ENCODE measurements at regions not wholly inside any gene's neighbourhood (a gene's known extent, or its start where the extent isn't known, plus 50 kb on each side); places are given as distances from the start of the nearest gene placed in this dataset.

DNA sequence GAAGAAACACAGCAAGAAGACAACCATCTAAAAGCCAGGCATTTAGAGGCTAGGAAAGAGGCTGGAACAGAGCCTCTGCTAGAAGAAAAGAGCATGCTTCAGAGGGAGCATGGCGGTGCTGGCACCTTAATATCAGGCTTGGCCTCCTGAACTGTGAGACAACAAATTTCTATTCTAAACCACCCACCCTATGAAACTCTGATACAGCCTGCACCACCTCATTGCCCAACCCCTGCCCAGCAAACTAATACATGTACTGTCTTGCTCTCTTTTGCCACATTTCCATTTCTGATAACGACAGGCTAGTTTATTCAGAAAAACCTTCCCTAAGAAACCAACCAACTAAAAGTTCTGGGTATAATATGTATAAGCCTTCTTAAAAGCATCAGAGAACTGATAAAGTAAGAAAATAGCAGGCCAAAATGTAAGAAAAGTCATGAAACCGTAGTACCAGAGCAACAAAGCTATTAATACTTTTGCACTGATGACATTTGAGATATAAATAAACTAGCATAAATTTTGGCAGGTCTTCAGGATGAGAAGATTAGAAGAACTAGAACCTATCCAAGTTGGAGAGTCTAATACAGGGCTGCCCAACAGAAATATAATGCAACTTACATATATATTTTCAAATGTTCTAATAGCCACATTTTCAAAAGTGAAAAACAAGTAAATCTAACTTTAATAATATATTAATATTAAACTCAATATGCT, 184.7 kb upstream of the HSF2 start:
- DNase-seq: no peak

DNA sequence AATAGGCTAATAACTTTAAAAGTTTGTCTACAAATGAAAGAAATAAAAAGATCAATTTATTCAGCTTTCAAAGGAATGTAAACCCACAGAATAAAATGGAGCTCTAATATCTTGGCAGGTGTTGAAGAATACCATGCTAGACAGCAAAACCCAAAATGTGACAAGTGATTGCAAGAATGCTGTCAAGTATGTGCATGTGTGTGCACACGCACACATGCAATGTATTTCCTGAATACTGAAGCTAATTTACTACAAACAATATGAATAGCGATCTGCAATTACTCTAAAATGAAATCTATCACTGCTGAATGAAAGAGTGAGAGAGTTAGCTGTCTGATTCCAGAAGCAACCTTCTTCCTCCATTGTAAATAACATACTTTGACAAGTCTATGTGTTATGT, 179.2 kb upstream of the HSF2 start:
- no peak for DNase-seq

DNA sequence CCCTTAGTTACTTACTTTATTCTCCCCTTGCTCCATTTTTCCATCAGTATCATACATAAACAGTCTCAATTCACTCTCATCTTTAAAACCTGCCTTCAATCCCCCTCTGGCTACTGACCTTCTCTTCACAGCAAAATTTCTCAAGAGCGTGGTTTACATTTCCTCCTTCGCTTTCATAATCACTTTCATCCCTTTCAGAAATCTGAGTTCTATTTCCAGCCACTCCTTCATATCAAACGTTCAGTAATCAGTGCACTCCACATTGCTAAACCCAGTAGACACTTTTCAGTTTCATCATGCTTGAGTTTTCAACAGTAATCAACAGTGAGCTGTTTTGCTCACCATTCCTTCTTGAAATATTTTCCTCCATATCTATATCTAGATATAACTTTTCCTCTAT, 176.7 kb upstream of the HSF2 start:
- no peak for DNase-seq

DNA sequence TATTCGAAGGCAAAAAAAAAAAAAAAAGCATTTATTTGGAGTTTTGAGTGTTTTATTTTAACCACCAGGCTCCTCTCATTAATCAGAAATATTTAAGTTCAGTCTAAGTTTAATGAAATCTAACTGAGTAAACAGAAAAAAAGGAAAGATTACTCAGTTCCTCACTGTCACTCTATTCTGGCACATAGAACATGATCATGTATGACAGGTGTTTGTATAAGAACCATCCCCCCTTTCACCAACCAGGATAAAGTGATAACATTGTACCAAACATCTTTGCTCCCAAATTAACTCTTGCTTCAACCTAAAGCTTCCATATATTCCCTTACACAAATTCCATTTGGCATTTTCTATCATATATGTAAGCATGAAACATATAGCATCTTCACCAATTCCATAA, 176.2 kb upstream of the HSF2 start:
- no peak for DNase-seq

DNA sequence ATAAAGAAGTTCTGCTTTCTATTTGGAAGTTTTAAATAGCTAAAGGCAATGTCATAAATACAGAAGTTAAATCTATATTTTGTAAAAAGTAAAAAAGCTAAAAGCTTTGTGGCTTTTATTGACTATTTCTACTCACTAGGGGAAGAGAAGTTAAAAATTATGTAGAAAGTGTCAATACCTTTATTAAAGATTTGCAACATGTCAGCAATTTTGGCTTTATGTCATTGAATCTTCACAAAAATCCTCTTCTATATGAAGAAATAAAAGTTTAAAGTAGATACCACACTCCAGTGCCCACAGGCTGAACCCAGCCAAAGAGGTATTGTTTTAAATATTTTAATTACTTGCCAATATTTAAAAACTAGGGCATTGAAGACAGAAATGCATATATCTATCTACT, 160.6 kb upstream of the HSF2 start:
- DNase-seq: no peak

DNA sequence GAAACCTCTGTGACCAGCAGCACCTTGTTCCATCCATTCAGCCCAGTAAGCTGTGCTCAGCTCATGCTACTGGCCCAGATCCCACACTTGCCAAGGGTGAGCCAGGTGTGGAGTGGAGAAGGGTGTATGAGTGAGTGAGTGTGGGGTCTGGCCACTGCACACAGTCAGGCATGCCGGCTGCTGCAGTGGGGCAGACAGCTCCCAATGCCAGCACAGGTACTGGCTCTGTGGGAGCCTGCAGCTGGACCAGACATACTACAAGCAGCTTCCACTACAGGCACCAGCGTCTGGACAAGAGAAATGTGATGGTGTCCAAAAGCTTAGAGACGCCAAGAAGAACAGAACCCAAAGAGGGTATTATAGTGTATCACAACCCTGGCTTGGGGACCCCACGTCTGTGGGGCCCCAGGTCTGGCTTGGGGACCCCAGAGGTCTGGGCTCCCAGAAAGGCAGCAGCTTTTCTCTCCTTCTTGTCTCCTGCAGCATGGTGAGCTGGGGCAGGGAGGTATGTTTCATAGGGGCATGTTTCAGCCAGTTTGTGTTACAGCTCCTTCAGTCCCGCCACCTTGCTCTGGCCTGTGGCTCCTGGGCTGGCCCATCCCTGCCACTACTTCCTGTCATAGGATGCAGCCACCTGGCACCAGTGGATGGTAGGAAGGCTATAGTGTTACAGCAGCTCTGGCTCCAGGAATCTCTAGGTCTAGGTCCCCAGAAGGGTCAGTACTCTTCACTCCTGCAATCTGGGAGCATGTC, 152.4 kb upstream of the HSF2 start:
- DNase-seq: no peak

DNA sequence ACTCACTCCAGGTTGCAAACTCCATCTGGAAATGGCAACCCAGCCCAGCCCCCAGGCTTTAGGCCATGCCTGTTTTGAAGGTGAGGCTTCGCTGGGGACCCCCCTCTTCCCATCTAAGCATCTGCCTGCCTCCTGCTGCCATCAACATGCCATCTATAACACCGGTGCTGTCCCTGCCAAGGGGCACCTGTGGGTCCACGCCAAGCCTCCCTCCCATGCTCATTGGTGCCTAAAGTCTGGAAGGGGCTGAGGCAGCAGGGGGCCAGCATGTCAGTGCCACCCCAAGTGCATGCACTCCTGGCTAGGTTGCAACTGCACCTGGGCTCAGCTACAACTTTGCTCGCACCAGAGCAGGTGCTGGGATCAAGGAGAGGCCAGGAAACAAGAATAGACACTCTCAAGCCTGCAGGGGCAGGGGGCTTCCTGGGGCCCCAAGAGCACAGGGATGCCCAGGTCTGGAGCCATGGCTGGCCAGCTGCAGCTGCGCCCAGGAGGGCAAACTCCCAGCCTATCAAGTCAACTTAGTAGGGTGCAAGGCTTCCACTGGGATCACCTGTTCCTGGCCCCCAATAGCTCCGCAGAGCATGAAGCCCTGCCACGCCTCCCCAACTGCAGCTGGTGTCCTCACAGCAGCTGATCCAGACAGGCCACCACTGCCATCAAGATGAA, 151.3 kb upstream of the HSF2 start:
- no peak for DNase-seq

DNA sequence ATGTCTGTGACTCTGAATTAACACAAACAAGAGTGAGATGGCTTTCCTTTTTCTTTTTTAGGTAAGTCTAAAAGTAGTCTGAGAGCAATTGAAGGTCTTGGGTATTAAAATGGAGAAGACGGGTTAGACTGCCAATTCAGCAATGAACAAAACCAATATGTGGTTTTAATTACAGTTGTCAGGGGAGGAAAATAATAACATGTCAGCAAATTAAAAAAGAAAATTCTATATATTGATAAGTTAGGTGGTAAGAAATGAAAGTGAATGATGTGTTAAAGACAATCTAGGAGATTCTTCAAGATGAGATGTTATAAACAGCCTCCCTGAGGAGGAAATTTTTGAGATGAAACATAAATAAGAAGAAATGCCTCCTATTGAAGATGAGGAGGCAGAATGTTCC, 150.6 kb upstream of the HSF2 start:
- no peak for DNase-seq

DNA sequence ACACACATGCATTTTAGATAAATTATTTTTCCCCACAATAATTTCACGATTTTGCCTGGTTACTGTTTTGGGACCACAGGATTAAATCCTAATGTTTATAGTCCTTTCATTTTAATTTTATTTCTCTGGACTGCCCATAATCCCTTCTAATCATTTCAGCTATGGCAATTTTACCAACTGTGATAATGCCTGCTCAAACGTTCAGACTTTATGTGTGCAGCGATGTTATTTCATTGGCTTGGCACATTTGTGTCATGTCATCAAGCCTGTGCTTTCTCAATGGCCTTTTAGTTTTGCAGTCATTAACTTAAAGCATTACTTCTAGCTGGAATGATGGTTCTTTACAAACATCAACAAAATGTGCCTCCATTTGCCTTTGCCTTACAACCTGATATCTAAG, 140.6 kb upstream of the HSF2 start:
- DNase-seq: no peak

DNA sequence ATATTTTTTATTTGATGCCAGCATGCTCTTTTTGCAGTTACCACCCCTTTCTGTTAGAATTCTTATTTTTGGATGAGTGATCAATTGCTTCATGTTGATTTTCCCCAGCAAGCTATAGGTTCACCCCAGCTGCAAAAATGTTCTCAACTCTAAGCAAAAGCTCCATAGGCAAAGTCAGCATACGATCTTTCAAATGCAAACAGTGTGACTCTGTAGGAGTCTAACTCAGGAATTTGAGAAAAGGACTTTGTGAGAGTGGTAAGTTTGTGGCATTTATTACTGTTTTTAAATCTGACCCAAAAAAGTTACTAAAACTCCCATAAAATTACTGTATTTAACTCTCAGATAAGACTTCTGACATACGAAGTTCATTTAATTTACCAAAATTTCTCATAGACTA, 134.9 kb upstream of the HSF2 start:
- DNase-seq: no peak

DNA sequence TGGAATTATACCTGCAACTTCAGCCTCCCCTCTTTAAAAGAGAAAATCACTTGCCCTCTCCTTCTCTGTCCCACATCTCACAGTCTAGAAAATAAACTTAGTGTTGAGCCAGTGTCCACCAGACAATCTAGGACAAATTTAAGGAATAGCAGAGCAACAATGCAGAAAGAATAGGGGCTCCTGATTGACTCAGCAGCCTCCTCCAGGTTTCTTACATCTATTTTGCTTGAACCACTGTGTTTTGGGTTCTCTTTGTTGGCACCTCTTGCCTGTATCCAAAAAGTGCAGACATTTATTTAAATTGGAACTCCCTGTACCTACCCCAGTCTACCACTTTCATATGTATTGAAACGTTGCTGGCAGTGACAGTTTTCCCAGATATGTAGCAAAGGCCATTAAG, 133.7 kb upstream of the HSF2 start:
- DNase-seq: no peak

DNA sequence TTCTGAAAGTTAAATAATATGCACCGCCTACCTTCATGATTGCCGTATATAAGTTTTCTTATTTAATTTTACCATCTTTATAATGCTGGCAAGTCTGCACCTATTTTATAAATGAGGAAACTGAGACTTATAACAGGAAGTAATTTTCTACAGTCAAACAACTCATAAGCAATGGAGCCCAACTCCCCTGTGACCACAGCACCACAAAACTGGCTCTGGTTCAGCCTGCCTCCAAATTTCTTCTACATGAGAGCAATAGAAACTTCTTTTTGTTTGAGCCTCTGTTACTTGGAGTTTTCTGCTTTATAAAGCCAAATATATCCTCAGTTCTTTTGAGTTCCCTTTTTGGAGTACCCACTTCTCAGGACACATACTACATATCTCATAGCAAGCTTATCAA, 131.1 kb upstream of the HSF2 start:
- no peak for DNase-seq

DNA sequence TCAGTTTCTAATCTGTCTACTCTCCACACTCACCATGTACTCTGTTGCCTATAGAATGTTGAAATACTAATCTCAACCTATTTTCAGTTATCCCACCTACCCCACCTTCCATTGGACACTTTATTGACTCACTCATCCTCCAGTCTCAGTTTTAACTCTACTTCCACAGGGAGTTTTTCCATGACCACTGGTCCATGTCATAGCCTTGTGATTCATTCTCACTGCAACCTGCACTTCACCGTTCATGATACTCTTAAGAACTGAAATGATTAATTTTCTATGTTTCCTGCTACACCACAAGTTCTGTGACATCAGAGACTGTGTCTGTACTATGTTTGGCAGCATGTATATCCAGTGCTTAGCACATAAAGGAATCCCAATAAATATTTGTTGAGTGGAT, 122.8 kb upstream of the HSF2 start:
- no peak for DNase-seq

DNA sequence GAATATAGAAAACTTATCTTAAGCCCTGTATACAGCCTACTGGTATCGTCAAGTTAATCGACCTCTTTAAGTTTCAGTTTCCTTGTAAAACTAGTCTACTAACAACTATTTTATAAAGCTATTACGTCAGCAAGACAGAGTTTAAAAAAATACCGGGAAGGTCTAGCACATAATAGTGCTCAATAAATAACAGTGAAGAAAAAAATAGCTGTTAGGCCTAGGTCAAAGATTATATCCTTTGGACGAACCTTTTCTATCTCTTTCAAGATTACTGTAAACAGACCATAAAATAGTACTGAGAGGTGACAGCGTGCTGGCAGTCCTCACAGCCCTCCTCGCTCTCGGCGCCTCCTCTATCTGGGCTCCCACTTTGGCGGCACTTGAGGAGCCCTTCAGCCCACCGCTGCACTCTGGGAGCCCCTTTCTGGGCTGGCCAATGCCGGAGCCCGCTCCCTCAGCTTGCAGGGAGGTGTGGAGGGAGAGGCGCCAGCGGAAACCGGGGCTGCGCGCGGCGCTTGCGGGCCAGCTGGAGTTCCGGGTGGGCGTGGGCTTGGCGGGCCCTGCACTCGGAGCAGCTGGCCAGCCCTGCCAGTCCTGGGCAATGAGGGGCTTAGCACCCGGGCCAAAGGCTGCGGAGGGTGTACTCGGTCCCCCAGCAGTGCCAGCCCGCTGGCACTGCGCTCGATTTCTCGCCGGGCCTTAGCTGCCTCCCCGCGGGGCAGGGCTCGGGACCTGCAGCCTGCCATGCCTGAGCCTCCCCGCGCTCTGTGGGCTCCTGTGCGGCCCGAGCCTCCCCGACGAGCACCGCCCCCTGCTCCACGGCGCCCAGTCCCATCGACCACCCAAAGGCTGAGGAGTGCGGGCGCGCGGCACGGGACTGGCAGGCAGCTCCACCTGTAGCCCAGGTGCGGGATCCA, 119.1 kb upstream of the HSF2 start:
- DNase-seq: peak; percentile 14

DNA sequence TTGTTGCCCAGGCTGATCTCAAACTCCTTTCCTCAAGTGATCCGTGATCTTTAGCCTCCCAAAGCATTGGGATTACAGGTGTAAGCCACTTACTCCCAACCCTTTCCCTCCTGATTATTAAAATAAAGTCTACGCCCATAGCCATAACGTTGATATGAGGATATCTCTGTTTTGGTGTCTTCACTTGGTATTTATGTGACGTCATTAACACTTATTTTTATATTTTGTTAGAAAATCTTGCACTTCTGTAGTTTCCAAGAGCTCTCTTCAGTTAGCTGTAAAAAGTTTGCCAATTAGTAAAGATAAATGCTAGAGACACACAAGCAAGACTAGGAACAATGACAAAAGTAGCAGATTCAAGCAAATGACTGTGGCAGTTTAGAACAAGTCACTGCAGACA, 115.6 kb upstream of the HSF2 start:
- DNase-seq: no peak

DNA sequence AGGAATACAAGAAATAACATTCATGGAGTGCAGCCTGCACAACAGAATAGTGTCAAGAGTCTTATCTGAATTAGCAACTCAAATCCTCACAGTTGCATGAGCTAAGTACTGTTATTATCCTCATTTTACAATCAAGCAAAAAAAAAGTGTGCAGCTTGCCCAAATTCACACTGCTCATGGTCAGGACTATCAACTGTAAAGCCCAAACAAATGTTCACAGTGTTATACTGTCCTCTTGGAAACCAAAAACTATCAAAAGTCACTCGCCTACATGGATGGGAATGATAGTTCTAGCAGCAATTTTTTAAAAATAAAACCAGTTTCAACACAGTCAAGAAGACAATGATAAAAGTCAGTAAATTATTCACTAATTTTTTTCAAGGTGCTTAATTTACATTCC, 114.6 kb upstream of the HSF2 start:
- DNase-seq: no peak

DNA sequence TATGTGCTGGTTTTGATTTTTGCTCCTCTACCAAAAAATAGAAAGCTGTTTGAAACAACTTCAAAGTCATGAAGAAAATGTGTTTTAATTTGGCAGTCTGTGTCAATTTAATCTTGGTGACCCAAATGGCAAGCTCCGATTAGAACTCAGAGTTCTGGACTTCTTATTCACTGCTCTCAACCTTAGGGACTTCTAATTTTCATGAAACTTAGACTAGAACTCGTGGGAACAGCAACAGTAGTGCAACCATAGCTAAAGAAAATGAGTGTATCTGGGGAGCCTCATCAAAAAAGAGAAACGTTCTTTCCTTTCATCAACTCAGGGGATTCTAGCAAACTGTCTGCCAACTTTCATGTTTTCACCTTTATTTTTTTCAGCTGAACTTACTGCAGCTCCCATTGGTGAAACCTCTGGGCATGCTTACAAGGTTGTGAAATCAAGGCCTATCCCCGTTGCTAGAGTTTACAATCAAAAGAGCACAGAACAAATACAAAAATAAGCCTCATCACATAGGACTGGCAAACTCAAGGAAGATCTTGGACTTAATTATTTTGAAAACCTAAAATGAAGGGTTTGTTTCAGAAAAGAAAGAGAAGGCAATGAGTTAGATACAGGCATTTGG, 114.0 kb upstream of the HSF2 start:
- no peak for DNase-seq

DNA sequence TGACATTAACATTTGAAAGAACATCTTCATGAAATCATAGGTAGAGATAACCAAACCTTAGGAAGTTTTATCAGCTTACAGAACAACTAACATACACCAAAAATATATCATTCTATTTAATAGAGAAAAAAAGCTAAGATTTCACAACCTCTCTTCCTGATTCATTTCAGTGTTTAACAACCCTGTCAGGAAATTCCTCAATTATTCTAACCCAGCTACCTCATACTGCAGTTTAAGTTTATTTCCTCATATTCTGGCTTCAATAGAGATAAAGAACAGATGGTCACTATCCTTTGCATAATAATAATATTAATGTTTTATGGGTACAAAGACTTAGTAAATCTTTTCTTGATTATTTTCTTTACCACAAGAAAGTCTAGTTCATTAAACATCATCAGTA, 112.9 kb upstream of the HSF2 start:
- no peak for DNase-seq

DNA sequence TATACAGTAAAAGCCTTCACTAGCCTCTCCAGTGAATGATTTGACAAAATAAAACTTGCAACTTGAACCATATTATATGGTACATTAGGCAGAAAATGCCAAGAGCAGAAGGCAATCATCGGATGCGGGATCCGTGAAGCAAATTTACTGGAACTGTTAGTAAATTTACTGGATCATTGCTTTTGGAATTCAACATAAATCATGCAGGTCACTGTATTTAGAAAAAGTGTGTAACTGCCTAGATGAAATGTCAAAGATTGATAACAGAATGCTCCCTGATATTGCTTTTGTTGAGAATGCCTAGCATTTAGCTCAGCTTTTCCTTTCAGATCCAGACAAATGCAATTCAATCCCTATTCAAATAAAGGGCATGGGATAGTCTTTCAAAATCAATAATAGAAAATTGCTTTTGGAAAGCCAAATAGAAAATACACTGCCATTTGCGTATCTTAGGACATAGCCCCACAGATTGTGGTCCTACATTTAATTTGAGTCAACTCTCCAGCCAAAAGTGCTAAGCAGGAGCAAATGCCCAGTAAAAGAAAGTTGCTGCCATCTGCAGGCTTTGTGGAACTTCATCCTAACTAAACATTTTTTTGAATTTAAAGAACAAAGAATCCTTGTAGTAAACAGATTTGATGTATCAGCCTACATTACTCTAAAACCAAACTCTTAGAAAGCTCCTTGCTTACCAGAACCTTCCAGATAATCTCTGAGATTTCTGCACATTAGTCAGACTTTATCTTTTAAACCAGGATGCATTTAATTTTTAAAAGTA, 109.5 kb upstream of the HSF2 start:
- peak; percentile 10 for DNase-seq

DNA sequence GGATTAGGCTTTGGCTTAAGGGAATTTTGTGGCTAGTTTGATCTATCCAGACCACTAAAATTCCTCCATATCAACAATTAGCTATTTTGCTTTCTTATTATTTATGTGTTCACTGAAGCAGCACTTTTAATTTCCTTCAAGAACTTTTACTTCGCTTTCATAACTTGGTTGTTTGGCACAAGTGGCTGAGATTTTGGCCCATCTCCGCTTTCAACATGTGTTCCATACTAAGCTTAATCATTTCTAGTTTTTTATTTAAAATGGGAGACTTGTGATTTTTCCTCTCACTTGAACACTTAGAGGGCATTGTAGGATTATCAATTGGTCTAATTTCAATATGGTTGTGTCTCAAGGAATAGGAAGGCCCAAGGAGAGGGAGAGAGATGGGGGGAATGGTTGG, 102.4 kb upstream of the HSF2 start:
- no peak for DNase-seq

DNA sequence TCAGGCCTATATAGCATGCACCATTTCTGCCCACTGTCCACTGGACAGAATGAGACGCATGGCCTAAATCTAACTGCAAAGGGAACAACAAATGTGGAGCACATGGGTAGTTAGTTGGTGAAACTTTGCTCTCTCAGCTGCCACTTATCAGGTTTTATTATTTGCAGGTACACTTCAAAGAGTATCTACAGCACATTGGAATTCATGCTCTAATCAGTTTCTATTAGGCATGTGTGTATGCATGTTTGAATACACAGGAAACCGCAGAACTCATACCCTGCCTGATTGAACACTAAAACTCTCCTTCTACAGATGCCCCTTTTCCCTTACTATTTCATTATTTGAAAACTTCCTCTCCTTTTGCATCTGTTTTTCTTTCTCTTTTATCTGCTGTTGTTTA, 97.4 kb upstream of the HSF2 start:
- DNase-seq: no peak

DNA sequence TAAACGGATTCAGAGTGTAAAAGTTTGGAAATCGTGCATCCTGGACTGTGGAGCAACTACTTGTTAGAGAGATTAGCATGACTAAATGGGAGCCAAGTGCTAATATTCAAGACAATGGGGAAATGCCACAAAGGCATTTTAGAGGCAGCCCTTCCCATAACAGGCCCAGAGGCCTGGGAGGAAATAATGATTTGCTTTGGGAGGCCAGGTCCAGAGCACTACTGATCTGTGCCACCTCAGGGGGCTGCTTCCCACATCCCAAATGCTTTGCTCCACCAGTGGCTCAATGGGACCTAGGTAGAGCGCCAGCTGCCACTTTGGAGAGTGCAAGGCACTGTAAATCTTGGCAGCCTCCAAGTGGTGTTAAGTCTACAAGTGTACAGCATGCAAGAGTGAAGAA, 91.9 kb upstream of the HSF2 start:
- no peak for DNase-seq

Data from NCI-H82 (cell line).